ENCODE measurements at regions not wholly inside any gene's neighbourhood (a gene's known extent, or its start where the extent isn't known, plus 50 kb on each side); places are given as distances from the start of the nearest gene placed in this dataset.

GRCh38 chr2:126810001-126810400 is 88.7 kb upstream of the TEX51 start:
- peaks cover 28% of the 10 kb centered on the region for H3K27me3 Mint-ChIP-seq
- H3K4me3 Mint-ChIP-seq, result no peak overlapping the region
- intact Hi-C loops (cut with DNase I, micrococcal nuclease), result no loop called here

GRCh38 chr2:126811101-126811500 is 87.6 kb upstream of the TEX51 start:
- intact Hi-C loops (cut with DNase I, micrococcal nuclease), result no loop called here
- CTCF ChIA-PET, result no interaction called here
- no peak overlapping the region for H3K27ac ChIP-seq (ENCODE audit: low read depth in 1 of 2, low read length in 2 of 2)
- Mint-ChIP-seq H3K4me3 (no peak overlapping the region), H3K27me3 (peaks cover 35% of the 10 kb centered on the region), H3K4me1 (ENCODE audit: low read depth) (no peaks in the 10 kb centered on the region), H3K36me3 (ENCODE audit: low read depth) (no peaks in the 10 kb centered on the region), H3K9me3 (no peaks in the 10 kb centered on the region), H3K27ac (no peak overlapping the region)
- no peak for ATAC-seq (ENCODE audit: poor library complexity)
- POLR2A ChIA-PET, result no interaction called here
- TF ChIP-seq CTCF (IDR thresholded peaks at IDR 0.05), result no peak
- H3K4me1 ChIP-seq (ENCODE audit: insufficient read depth, low read length), result no peaks in the 10 kb centered on the region
- H3K27me3 ChIP-seq (ENCODE audit: control insufficient read depth in 1 of 2, insufficient read depth in 2 of 2, low read length in 2 of 2), result peaks cover 0 to 7% of the 10 kb centered on the region in 2 experiments
- H3K36me3 ChIP-seq (ENCODE audit: insufficient read depth, low read length), result no peaks in the 10 kb centered on the region
- H3K4me3 ChIP-seq (ENCODE audit: low read length), result no peak overlapping the region
- no peak for DNase-seq
- H3K9me3 ChIP-seq (ENCODE audit: control insufficient read depth in 1 of 2, insufficient read depth in 1 of 2, low read length in 2 of 2), result peaks cover 0 to 4% of the 10 kb centered on the region in 2 experiments

More at GRCh38 chr2:126810001-126810400, 88.7 kb upstream of the TEX51 start:
- Mint-ChIP-seq H3K36me3 (ENCODE audit: low read depth) (no peaks in the 10 kb centered on the region), H3K9me3 (no peaks in the 10 kb centered on the region), H3K4me1 (ENCODE audit: low read depth) (no peaks in the 10 kb centered on the region), H3K27ac (no peak overlapping the region)
- Histone ChIP-seq H3K4me1 (ENCODE audit: insufficient read depth, low read length) (no peaks in the 10 kb centered on the region), H3K27ac (ENCODE audit: low read depth in 1 of 2, low read length in 2 of 2) (no peak overlapping the region), H3K9me3 (ENCODE audit: control insufficient read depth in 1 of 2, insufficient read depth in 1 of 2, low read length in 2 of 2) (no peaks in the 10 kb centered on the region), H3K36me3 (ENCODE audit: insufficient read depth, low read length) (no peaks in the 10 kb centered on the region), H3K27me3 (ENCODE audit: control insufficient read depth in 1 of 2, insufficient read depth in 2 of 2, low read length in 2 of 2) (peaks cover 0 to 7% of the 10 kb centered on the region in 2 experiments), H3K4me3 (ENCODE audit: low read length) (no peak overlapping the region)
- TF ChIP-seq CTCF (IDR thresholded peaks at IDR 0.05), result no peak
- ChIA-PET POLR2A (no interaction called here), CTCF (no interaction called here)
- no peak for DNase-seq
- ATAC-seq (ENCODE audit: poor library complexity), result no peak

GRCh38 chr2:126817172-126817571 is 81.5 kb upstream of the TEX51 start:
- TF ChIP-seq CTCF (IDR thresholded peaks at IDR 0.05), result no peak
- Histone ChIP-seq H3K27ac (ENCODE audit: low read depth in 1 of 2, low read length in 2 of 2) (no peak overlapping the region), H3K4me3 (ENCODE audit: low read length) (no peak overlapping the region), H3K4me1 (ENCODE audit: insufficient read depth, low read length) (no peaks in the 10 kb centered on the region), H3K27me3 (ENCODE audit: control insufficient read depth in 1 of 2, insufficient read depth in 2 of 2, low read length in 2 of 2) (peaks cover 0 to 11% of the 10 kb centered on the region in 2 experiments), H3K36me3 (ENCODE audit: insufficient read depth, low read length) (no peaks in the 10 kb centered on the region), H3K9me3 (ENCODE audit: control insufficient read depth in 1 of 2, insufficient read depth in 1 of 2, low read length in 2 of 2) (peaks cover 0 to 4% of the 10 kb centered on the region in 2 experiments)
- H3K27me3 Mint-ChIP-seq, result peaks cover 44% of the 10 kb centered on the region
- no peak for ATAC-seq (ENCODE audit: poor library complexity)
- no peak overlapping the region for H3K4me3 Mint-ChIP-seq
- ChIA-PET CTCF (no interaction called here), POLR2A (no interaction called here)
- intact Hi-C loops (cut with DNase I, micrococcal nuclease), result no loop called here
- H3K36me3 Mint-ChIP-seq (ENCODE audit: low read depth), result no peaks in the 10 kb centered on the region
- H3K27ac Mint-ChIP-seq, result no peak overlapping the region
- DNase-seq, result no peak
- no peaks in the 10 kb centered on the region for H3K9me3 Mint-ChIP-seq
- no peaks in the 10 kb centered on the region for H3K4me1 Mint-ChIP-seq (ENCODE audit: low read depth)
